Thymus (tissue), 11 donors: ENCODE measurements at regions not wholly inside any gene's neighbourhood (a gene's known extent, or its start where the extent isn't known, plus 50 kb on each side); places are given as distances from the start of the nearest gene placed in this dataset.
"Not testable (repeated sequence)": the region's sequence is repeated elsewhere in the genome, so short reads cannot be mapped to it uniquely, and the experiment has no call there.

Source experiments
- DNase-seq, 9 donors: peaks; one replicate each; pipeline ENCODE4 v3.0.0-alpha.2; 2013; ENCODE audit warnings: low spot score in 9 of 9, low read depth in 6 of 9, missing footprints in 1 of 9
- H3K27ac ChIP-seq, 2 donors: one replicate each; pipeline ENCODE4 v1.5.1; 2013; ENCODE audit warnings: control low read depth in 1 of 2, low read depth in 1 of 2, low read length in 1 of 2, mild to moderate bottlenecking in 1 of 2, moderate library complexity in 1 of 2
- H3K27me3 ChIP-seq, 2 donors: one replicate each; pipeline ENCODE4 v1.5.1; 2013; ENCODE audit warnings: low read length in 1 of 2; ENCODE audit not compliant: control insufficient read depth in 2 of 2, insufficient read depth in 1 of 2
- H3K36me3 ChIP-seq, 2 donors: one replicate each; pipeline ENCODE4 v1.5.1; 2013; ENCODE audit warnings: low read length in 1 of 2, mild to moderate bottlenecking in 1 of 2, moderate library complexity in 1 of 2; ENCODE audit not compliant: control insufficient read depth in 2 of 2, insufficient read depth in 2 of 2
- H3K4me1 ChIP-seq, 2 donors: one replicate each; pipeline ENCODE4 v1.5.1; 2013; ENCODE audit warnings: low read length in 2 of 2; ENCODE audit not compliant: control insufficient read depth in 2 of 2, insufficient read depth in 2 of 2
- H3K4me3 ChIP-seq, 2 donors: one replicate each; pipeline ENCODE4 v1.5.1; 2013; ENCODE audit warnings: low read length in 2 of 2, control low read depth in 1 of 2, mild to moderate bottlenecking in 1 of 2
- H3K9me3 ChIP-seq, 2 donors: one replicate each; pipeline ENCODE4 v1.5.1; 2013; ENCODE audit warnings: low read length in 1 of 2, mild to moderate bottlenecking in 1 of 2; ENCODE audit not compliant: control insufficient read depth in 2 of 2, insufficient read depth in 1 of 2
- WGBS: extraction: QIAGEN DNeasy Blood & Tissue Kit; methylation state at CpG from one replicate; pipeline ENCODE4 v1.1.7; 2013; 5-methylcytosine and 5-hydroxymethylcytosine counted together
- donor health status: healthy.

GRCh38 chr16:88128556-88128955 is 177.3 kb downstream of the BANP start:
- Histone ChIP-seq H3K4me3 (no peak overlapping the region), H3K27ac (no peak overlapping the region), H3K4me1 (no peaks in the 10 kb centered on the region), H3K27me3 (no peaks in the 10 kb centered on the region), H3K36me3 (no peaks in the 10 kb centered on the region), H3K9me3 (no peaks in the 10 kb centered on the region)
- 93% methylated on average over 8 of the region's 8 CpGs for WGBS
- DNase-seq = no peak

GRCh38 chr16:88129133-88129532 is 177.9 kb downstream of the BANP start:
- WGBS = 90% methylated on average over 13 of the region's 13 CpGs
- H3K27ac ChIP-seq, H3K9me3 ChIP-seq, H3K4me3 ChIP-seq, H3K4me1 ChIP-seq, H3K27me3 ChIP-seq, DNase-seq, H3K36me3 ChIP-seq: not testable (repeated sequence)

GRCh38 chr16:88130016-88130415 is 178.8 kb downstream of the BANP start:
- Histone ChIP-seq H3K27ac (no peak overlapping the region), H3K4me1 (no peaks in the 10 kb centered on the region), H3K9me3 (no peaks in the 10 kb centered on the region), H3K36me3 (no peaks in the 10 kb centered on the region), H3K27me3 (no peaks in the 10 kb centered on the region), H3K4me3 (no peak overlapping the region)
- DNase-seq = no peak
- 91% methylated on average over 22 of the region's 22 CpGs for WGBS

GRCh38 chr16:88130681-88131080 is 179.4 kb downstream of the BANP start:
- DNase-seq = no peak
- WGBS = 94% methylated on average over 36 of the region's 36 CpGs

GRCh38 chr16:88131256-88131655 is 180.0 kb downstream of the BANP start:
- no peak for DNase-seq
- Histone ChIP-seq H3K27me3 (no peaks in the 10 kb centered on the region), H3K36me3 (no peaks in the 10 kb centered on the region), H3K27ac (no peak overlapping the region), H3K9me3 (no peaks in the 10 kb centered on the region), H3K4me3 (no peak overlapping the region), H3K4me1 (no peaks in the 10 kb centered on the region)
- 87% methylated on average over 15 of the region's 15 CpGs for WGBS

More at GRCh38 chr16:88130681-88131080, 179.4 kb downstream of the BANP start:
- H3K27ac ChIP-seq = no peak overlapping the region
- H3K36me3 ChIP-seq = no peaks in the 10 kb centered on the region
- no peaks in the 10 kb centered on the region for H3K4me1 ChIP-seq
- H3K4me3 ChIP-seq = no peak overlapping the region
- no peaks in the 10 kb centered on the region for H3K27me3 ChIP-seq
- no peaks in the 10 kb centered on the region for H3K9me3 ChIP-seq

- H3K27ac ChIP-seq = no peak overlapping the region
- H3K9me3 ChIP-seq = no peaks in the 10 kb centered on the region
- no peak overlapping the region for H3K4me3 ChIP-seq
- DNase-seq = no peak
- WGBS = 96% methylated on average over 26 of the region's 26 CpGs
- H3K27me3 ChIP-seq = no peaks in the 10 kb centered on the region
- H3K4me1 ChIP-seq = no peaks in the 10 kb centered on the region
- no peaks in the 10 kb centered on the region for H3K36me3 ChIP-seq
These were observed 180.7 kb downstream of the BANP start for GRCh38 chr16:88131966-88132365.

- Histone ChIP-seq H3K4me1 (no peaks in the 10 kb centered on the region), H3K9me3 (no peaks in the 10 kb centered on the region), H3K27me3 (no peaks in the 10 kb centered on the region), H3K36me3 (no peaks in the 10 kb centered on the region), H3K27ac (no peak overlapping the region), H3K4me3 (no peak overlapping the region)
- no peak for DNase-seq
- WGBS = 94% methylated on average over 27 of the region's 27 CpGs
These were observed 181.7 kb downstream of the BANP start for GRCh38 chr16:88132836-88133506.

- WGBS = 96% methylated on average over 4 of the region's 4 CpGs
- Histone ChIP-seq H3K27me3 (no peaks in the 10 kb centered on the region), H3K27ac (no peak overlapping the region), H3K36me3 (no peaks in the 10 kb centered on the region), H3K9me3 (peaks cover 0 to 3% of the 10 kb centered on the region in 2 donors), H3K4me3 (no peak overlapping the region), H3K4me1 (no peaks in the 10 kb centered on the region)
- DNase-seq = no peak
These were observed 182.2 kb downstream of the BANP start for GRCh38 chr16:88133507-88133843.

- not testable (repeated sequence) for H3K27me3 ChIP-seq, H3K27ac ChIP-seq, H3K36me3 ChIP-seq, DNase-seq, H3K9me3 ChIP-seq, H3K4me1 ChIP-seq, H3K4me3 ChIP-seq
- WGBS = 92% methylated on average over 21 of the region's 21 CpGs
These were observed 183.1 kb downstream of the BANP start for GRCh38 chr16:88134172-88134898.
